Neutrophil (primary cell): ENCODE measurements at regions not wholly inside any gene's neighbourhood (a gene's known extent, or its start where the extent isn't known, plus 50 kb on each side); places are given as distances from the start of the nearest gene placed in this dataset.

ENCODE experiments used
- H3K27ac ChIP-seq: fragments of 200-600 bp; sonication (generic); 2 replicates; pipeline ENCODE4 v1.5.1; 2016; ENCODE audit warnings: mild to moderate bottlenecking, moderate library complexity
- H3K27me3 ChIP-seq: fragments of 200-600 bp; sonication (generic); 2 replicates; pipeline ENCODE4 v1.6.0; 2016; ENCODE audit warnings: mild to moderate bottlenecking
- H3K36me3 ChIP-seq: fragments of 200-600 bp; sonication (generic); 2 replicates; pipeline ENCODE4 v1.5.1; 2017
- H3K4me1 ChIP-seq, 2 experiments: fragments of 200-600 bp in 1 of 2; sonication (generic) in 1 of 2; 1 replicate in 1 of 2; 2 replicates in 1 of 2; pipeline versions ENCODE4 v1.5.1 to v1.6.1; 2013 to 2016; ENCODE audit warnings: low read depth in 1 of 2, low read length in 1 of 2, mild to moderate bottlenecking in 1 of 2, moderate library complexity in 1 of 2; ENCODE audit not compliant: control insufficient read depth in 1 of 2, insufficient read depth in 1 of 2
- H3K4me3 ChIP-seq, 2 experiments: fragments of 200-600 bp in 1 of 2; sonication (generic) in 1 of 2; 1 replicate in 1 of 2; 2 replicates in 1 of 2; pipeline ENCODE4 v1.5.1; 2013 to 2016; ENCODE audit warnings: low read depth in 1 of 2, low read length in 1 of 2, mild to moderate bottlenecking in 1 of 2, moderate library complexity in 1 of 2
- H3K9me3 ChIP-seq: fragments of 200-600 bp; sonication (generic); 2 replicates; pipeline ENCODE4 v1.5.1; 2016
- CTCF ChIP-seq: fragments of 200-600 bp; sonication (generic); IDR thresholded peaks from 2 replicates; pipeline ENCODE4 v1.5.1; 2016; ENCODE audit warnings: antibody characterized with exemption

- Histone ChIP-seq H3K27me3 (peaks cover 17% of the 10 kb centered on the region), H3K27ac (no peak overlapping the region), H3K4me1 (no peaks in the 10 kb centered on the region)
Measured at GRCh38 chr17:15048933-15049794, 216.0 kb downstream of the PMP22 start.

GRCh38 chr17:15048381-15048780 is 216.7 kb downstream of the PMP22 start:
- Histone ChIP-seq H3K9me3 (no peaks in the 10 kb centered on the region), H3K27ac (no peak overlapping the region), H3K36me3 (no peaks in the 10 kb centered on the region), H3K4me3 (no peak overlapping the region), H3K4me1 (no peaks in the 10 kb centered on the region), H3K27me3 (peaks cover 17% of the 10 kb centered on the region)
- TF ChIP-seq CTCF: no peak

More at GRCh38 chr17:15048933-15049794, 216.0 kb downstream of the PMP22 start:
- Histone ChIP-seq H3K9me3 (no peaks in the 10 kb centered on the region), H3K4me3 (no peak overlapping the region), H3K36me3 (no peaks in the 10 kb centered on the region)
- no peak for TF ChIP-seq CTCF

GRCh38 chr17:15042311-15042710 is 222.8 kb downstream of the PMP22 start:
- Histone ChIP-seq H3K27ac (no peak overlapping the region), H3K4me3 (no peak overlapping the region), H3K36me3 (no peaks in the 10 kb centered on the region), H3K4me1 (no peaks in the 10 kb centered on the region), H3K9me3 (no peaks in the 10 kb centered on the region), H3K27me3 (no peaks in the 10 kb centered on the region)
- no peak for TF ChIP-seq CTCF

- H3K27me3 ChIP-seq: no peaks in the 10 kb centered on the region
- H3K4me3 ChIP-seq: no peak overlapping the region
- no peaks in the 10 kb centered on the region for H3K4me1 ChIP-seq
- H3K36me3 ChIP-seq: no peaks in the 10 kb centered on the region
- no peak overlapping the region for H3K27ac ChIP-seq
- no peaks in the 10 kb centered on the region for H3K9me3 ChIP-seq
- TF ChIP-seq CTCF: no peak
Measured at GRCh38 chr17:15039366-15039765, 225.8 kb downstream of the PMP22 start.

GRCh38 chr17:15038656-15039055 is 226.5 kb downstream of the PMP22 start:
- H3K36me3 ChIP-seq: no peaks in the 10 kb centered on the region
- H3K4me3 ChIP-seq: no peak overlapping the region
- no peaks in the 10 kb centered on the region for H3K4me1 ChIP-seq
- no peaks in the 10 kb centered on the region for H3K9me3 ChIP-seq
- no peak overlapping the region for H3K27ac ChIP-seq
- no peaks in the 10 kb centered on the region for H3K27me3 ChIP-seq
- no peak for TF ChIP-seq CTCF
